Trophoblast cell (in vitro differentiated cells and primary cell): ENCODE measurements at regions not wholly inside any gene's neighbourhood (a gene's known extent, or its start where the extent isn't known, plus 50 kb on each side); places are given as distances from the start of the nearest gene placed in this dataset.
"Not testable (repeated sequence)": the region's sequence is repeated elsewhere in the genome, so short reads cannot be mapped to it uniquely, and the experiment has no call there.

ENCODE experiments used
- DNase-seq, 2 donors: peaks; one replicate each; pipeline ENCODE4 v3.0.0-alpha.2; 2016
- H2AFZ ChIP-seq: 2 replicates; pipeline ENCODE4 v1.6.1; 2013; ENCODE audit warnings: low read length, moderate library complexity, mild to moderate bottlenecking; ENCODE audit not compliant: insufficient read depth, poor library complexity
- H2AK5ac ChIP-seq: 2 replicates; pipeline ENCODE4 v1.6.1; 2013; ENCODE audit warnings: mild to moderate bottlenecking, low read length
- H2BK120ac ChIP-seq: 2 replicates; pipeline ENCODE4 v1.6.1; 2013; ENCODE audit warnings: low read length, mild to moderate bottlenecking, moderate library complexity; ENCODE audit not compliant: insufficient read depth, poor library complexity
- H2BK12ac ChIP-seq: 2 replicates; pipeline ENCODE4 v1.6.1; 2013; ENCODE audit warnings: mild to moderate bottlenecking, low read length, moderate library complexity
- H2BK5ac ChIP-seq: 2 replicates; pipeline ENCODE4 v1.6.1; 2013; ENCODE audit warnings: low read length, low read depth, moderate library complexity, mild to moderate bottlenecking; ENCODE audit not compliant: poor library complexity
- H3K14ac ChIP-seq: 2 replicates; pipeline ENCODE4 v1.6.1; 2013; ENCODE audit warnings: mild to moderate bottlenecking, low read length
- H3K18ac ChIP-seq: 2 replicates; pipeline ENCODE4 v1.6.1; 2013; ENCODE audit warnings: mild to moderate bottlenecking, low read length
- H3K23ac ChIP-seq: 2 replicates; pipeline ENCODE4 v1.6.1; 2013; ENCODE audit warnings: low read length
- H3K27ac ChIP-seq: 2 replicates; pipeline ENCODE4 v1.5.1; 2013; ENCODE audit warnings: low read depth, mild to moderate bottlenecking, inconsistent platforms, low read length, moderate library complexity
- H3K27me3 ChIP-seq: 2 replicates; pipeline ENCODE4 v1.6.1; 2013; ENCODE audit warnings: inconsistent platforms, mild to moderate bottlenecking, low read length, moderate library complexity; ENCODE audit not compliant: insufficient read depth
- H3K36me3 ChIP-seq, 2 experiments: 1 replicate in 1 of 2; 2 replicates in 1 of 2; pipeline ENCODE4 v1.6.1; 2013; ENCODE audit warnings: low read length in 2 of 2, mild to moderate bottlenecking in 2 of 2, moderate library complexity in 1 of 2; ENCODE audit not compliant: insufficient read depth in 2 of 2, control insufficient read depth in 1 of 2
- H3K4ac ChIP-seq: 2 replicates; pipeline ENCODE4 v1.6.1; 2013; ENCODE audit warnings: low read depth, mild to moderate bottlenecking, low read length, moderate library complexity
- H3K4me1 ChIP-seq, 2 experiments: 1 replicate in 1 of 2; 2 replicates in 1 of 2; pipeline ENCODE4 v1.6.1; 2013; ENCODE audit warnings: low read length in 2 of 2, mild to moderate bottlenecking in 2 of 2, moderate library complexity in 1 of 2; ENCODE audit not compliant: insufficient read depth in 2 of 2, control insufficient read depth in 1 of 2
- H3K4me2 ChIP-seq: 2 replicates; pipeline ENCODE4 v1.6.1; 2013; ENCODE audit warnings: inconsistent platforms, mild to moderate bottlenecking, low read length, moderate library complexity
- H3K4me3 ChIP-seq: 2 replicates; pipeline ENCODE4 v1.5.1; 2013; ENCODE audit warnings: mild to moderate bottlenecking, low read depth, low read length, inconsistent platforms
- H3K79me1 ChIP-seq: one replicate; pipeline ENCODE4 v1.6.1; 2013; ENCODE audit warnings: low read length
- H3K79me2 ChIP-seq: 2 replicates; pipeline ENCODE4 v1.6.1; 2013; ENCODE audit warnings: low read length, mild to moderate bottlenecking; ENCODE audit not compliant: control insufficient read depth, insufficient read depth, poor library complexity
- H3K9ac ChIP-seq: 2 replicates; pipeline ENCODE4 v1.6.1; 2013; ENCODE audit warnings: mild to moderate bottlenecking, low read length
- H3K9me3 ChIP-seq: 2 replicates; pipeline ENCODE4 v1.6.1; 2013; ENCODE audit warnings: low read depth, mild to moderate bottlenecking, control low read depth, inconsistent platforms, low read length; ENCODE audit not compliant: insufficient read depth
- H4K12ac ChIP-seq: 2 replicates; pipeline ENCODE4 v1.6.1; 2013; ENCODE audit warnings: low read depth, mild to moderate bottlenecking, low read length, moderate library complexity
- H4K8ac ChIP-seq: 2 replicates; pipeline ENCODE4 v1.6.1; 2013; ENCODE audit warnings: low read depth, mild to moderate bottlenecking, low read length, moderate library complexity
- H4K91ac ChIP-seq: one replicate; pipeline ENCODE4 v1.6.1; 2013; ENCODE audit warnings: low read depth, mild to moderate bottlenecking, low read length, moderate library complexity
- WGBS: extraction: QIAGEN DNeasy Blood & Tissue Kit; methylation state at CpG from one replicate; pipeline ENCODE4 v1.1.7; 2013; ENCODE audit warnings: missing lambda C conversion rate; ENCODE audit not compliant: insufficient read length, insufficient coverage; ENCODE audit errors: extremely low coverage; 5-methylcytosine and 5-hydroxymethylcytosine counted together

- H3K36me3 ChIP-seq, H3K4ac ChIP-seq, H2AK5ac ChIP-seq, H3K4me2 ChIP-seq, H3K27ac ChIP-seq, H3K4me3 ChIP-seq, H3K14ac ChIP-seq, H3K4me1 ChIP-seq, H4K12ac ChIP-seq, H3K9ac ChIP-seq, H3K79me1 ChIP-seq, H4K91ac ChIP-seq, H3K23ac ChIP-seq, H2BK12ac ChIP-seq, H3K27me3 ChIP-seq, H2BK5ac ChIP-seq, H2AFZ ChIP-seq, H2BK120ac ChIP-seq, H4K8ac ChIP-seq, DNase-seq, H3K79me2 ChIP-seq, H3K18ac ChIP-seq, H3K9me3 ChIP-seq: not testable (repeated sequence)
- no CpG with 5 or more reads among the region's 5 CpGs for WGBS
Observed at GRCh38 chr7:67328257-67328656, 331.6 kb downstream of the TYW1 start.

- H3K18ac ChIP-seq, result not testable (repeated sequence)
Observed at GRCh38 chr7:67335165-67335564, 338.5 kb downstream of the TYW1 start.

DNA sequence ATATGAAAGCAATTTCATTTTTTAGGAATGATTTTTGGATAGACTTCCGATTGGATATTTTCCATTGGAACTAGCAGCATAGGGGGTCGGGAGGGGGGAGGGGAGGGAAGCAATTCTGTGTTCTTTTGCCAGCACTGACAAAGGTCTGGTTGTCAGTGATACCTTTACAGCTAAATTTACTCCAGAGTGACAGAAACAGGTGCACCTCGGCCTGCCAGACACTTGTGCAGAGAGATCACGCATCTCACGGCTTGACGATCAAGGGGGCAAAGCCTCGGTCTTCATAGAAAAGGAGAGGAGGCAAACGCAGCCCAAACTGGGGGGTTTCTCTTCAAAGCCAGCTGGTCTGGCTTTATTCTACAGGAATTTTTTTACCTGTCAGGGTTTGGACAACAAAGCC is 339.0 kb downstream of the TYW1 start:
- not testable (repeated sequence) for H3K9me3 ChIP-seq, H3K4me3 ChIP-seq, H4K12ac ChIP-seq, H2BK12ac ChIP-seq, H2BK120ac ChIP-seq, H4K91ac ChIP-seq, H3K27me3 ChIP-seq, H4K8ac ChIP-seq, H3K14ac ChIP-seq, H3K4ac ChIP-seq, H3K79me2 ChIP-seq, H3K4me2 ChIP-seq, H3K79me1 ChIP-seq, H2AFZ ChIP-seq, H2BK5ac ChIP-seq, H2AK5ac ChIP-seq, H3K4me1 ChIP-seq, H3K23ac ChIP-seq, H3K36me3 ChIP-seq, H3K18ac ChIP-seq, H3K27ac ChIP-seq, DNase-seq, H3K9ac ChIP-seq
- no CpG with 5 or more reads among the region's 8 CpGs for WGBS

More at GRCh38 chr7:67335165-67335564, 338.5 kb downstream of the TYW1 start:
- not testable (repeated sequence) for H3K79me2 ChIP-seq, DNase-seq, H4K12ac ChIP-seq, H2BK120ac ChIP-seq, H3K36me3 ChIP-seq, H3K9me3 ChIP-seq, H2BK5ac ChIP-seq, H3K79me1 ChIP-seq, H3K23ac ChIP-seq, H2BK12ac ChIP-seq, H3K14ac ChIP-seq, H3K4me3 ChIP-seq, H3K4me1 ChIP-seq, H2AFZ ChIP-seq, H3K4ac ChIP-seq, H3K27me3 ChIP-seq, H4K8ac ChIP-seq, H3K4me2 ChIP-seq, H3K27ac ChIP-seq, H4K91ac ChIP-seq, H2AK5ac ChIP-seq, H3K9ac ChIP-seq
- no CpG with 5 or more reads among the region's 1 CpG for WGBS

GRCh38 chr7:67338545-67338944 is 341.9 kb downstream of the TYW1 start:
- H3K4ac ChIP-seq, H2BK12ac ChIP-seq, H3K27me3 ChIP-seq, H3K14ac ChIP-seq, H4K91ac ChIP-seq, H3K9me3 ChIP-seq, H3K23ac ChIP-seq, H4K12ac ChIP-seq, H3K4me3 ChIP-seq, H3K36me3 ChIP-seq, H3K4me1 ChIP-seq, H3K27ac ChIP-seq, H2BK120ac ChIP-seq, H3K4me2 ChIP-seq, H4K8ac ChIP-seq, H3K79me2 ChIP-seq, H2AFZ ChIP-seq, H3K9ac ChIP-seq, H3K18ac ChIP-seq, H2AK5ac ChIP-seq, DNase-seq, H3K79me1 ChIP-seq, H2BK5ac ChIP-seq: not testable (repeated sequence)
